ENCODE measurements at regions not wholly inside any gene's neighbourhood (a gene's known extent, or its start where the extent isn't known, plus 50 kb on each side); places are given as distances from the start of the nearest gene placed in this dataset.
"Not testable (repeated sequence)": the region's sequence is repeated elsewhere in the genome, so short reads cannot be mapped to it uniquely, and the experiment has no call there.

- TF ChIP-seq SP1 (IDR thresholded peaks at IDR 0.05); L3MBTL2 (conservative IDR thresholded peaks at IDR 0.05); BHLHE40 (IDR thresholded peaks at IDR 0.05; ENCODE audit: borderline replicate concordance); CTBP1 (IDR thresholded peaks at IDR 0.05; ENCODE audit: borderline replicate concordance): not testable (repeated sequence)
Observed at GRCh38 chr4:174400603-174401302, 117.0 kb downstream of the CEP44 start.

All from HEK293T (cell line).